ENCODE measurements at regions not wholly inside any gene's neighbourhood (a gene's known extent, or its start where the extent isn't known, plus 50 kb on each side); places are given as distances from the start of the nearest gene placed in this dataset.
A peak's percentile ranks its signal among the peaks of the same experiment; 100 is the strongest.
"Not testable (repeated sequence)": the region's sequence is repeated elsewhere in the genome, so short reads cannot be mapped to it uniquely, and the experiment has no call there.

DNA sequence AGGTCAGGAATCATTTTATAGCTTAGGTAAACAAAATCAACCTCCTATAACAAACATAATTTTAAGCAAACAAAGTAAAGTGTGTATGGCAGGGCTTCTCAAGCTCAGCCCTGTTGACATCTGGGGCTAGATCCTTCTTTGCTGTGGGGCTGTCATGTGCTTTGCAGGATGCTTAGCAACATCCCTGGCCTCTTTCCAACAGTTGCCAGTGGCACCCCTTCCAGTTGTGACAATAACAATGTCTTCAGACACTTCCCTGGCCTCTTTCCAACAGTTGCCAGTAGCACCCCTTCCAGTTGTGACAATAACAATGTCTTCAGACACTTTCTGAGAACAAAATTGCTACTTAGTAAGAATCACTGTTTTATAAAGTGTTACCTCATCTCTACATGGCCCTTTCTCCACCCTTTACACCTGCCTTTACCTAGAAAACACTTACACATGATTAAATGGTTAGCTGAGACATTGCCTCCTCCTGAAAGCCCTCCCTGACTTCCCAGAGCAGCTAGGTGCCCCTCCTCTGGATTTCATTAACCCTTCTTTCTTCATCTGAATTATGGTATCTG is 194.0 kb upstream of the LMCD1 start:
- H3K27ac Mint-ChIP-seq, result peak overlapping the region; percentile 39
- peaks cover under 1% of the 10 kb centered on the region for H3K36me3 Mint-ChIP-seq (ENCODE audit: low read depth)
- H3K9me3 ChIP-seq (ENCODE audit: control insufficient read depth, low read length, poor library complexity, severe bottlenecking), result no peaks in the 10 kb centered on the region
- H3K4me1 Mint-ChIP-seq, result no peaks in the 10 kb centered on the region
- no peak overlapping the region for H3K4me3 Mint-ChIP-seq
- peaks cover 8% of the 10 kb centered on the region for H3K27me3 Mint-ChIP-seq
- ATAC-seq (peak; percentile 27), DNase-seq (no peak)

DNA sequence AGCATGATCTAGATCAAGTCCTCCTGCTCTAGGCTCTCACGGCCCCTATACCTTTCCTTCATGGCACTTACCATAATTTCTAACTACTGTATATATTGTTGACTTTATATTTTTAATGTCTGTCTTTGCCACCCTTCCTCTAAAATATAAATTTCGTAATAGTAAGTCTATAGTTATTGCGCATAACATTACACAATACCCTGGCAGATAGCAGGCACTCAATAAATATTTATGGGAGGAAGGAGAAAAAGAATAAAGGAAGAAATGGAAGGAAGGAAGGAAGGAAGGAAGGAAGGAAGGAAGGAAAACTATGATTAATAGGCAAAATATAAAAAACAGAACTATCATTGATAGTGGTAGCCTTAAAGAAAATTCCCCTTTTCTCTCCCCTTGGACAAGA is 190.3 kb upstream of the LMCD1 start:
- H3K4me1 Mint-ChIP-seq, result no peaks in the 10 kb centered on the region
- peaks cover 2% of the 10 kb centered on the region for H3K36me3 Mint-ChIP-seq (ENCODE audit: low read depth)
- H3K4me3 Mint-ChIP-seq, result no peak overlapping the region
- H3K9me3 ChIP-seq (ENCODE audit: control insufficient read depth, low read length, poor library complexity, severe bottlenecking), result no peaks in the 10 kb centered on the region
- no peaks in the 10 kb centered on the region for H3K27me3 Mint-ChIP-seq
- ATAC-seq (no peak), DNase-seq (no peak)
- H3K27ac Mint-ChIP-seq, result no peak overlapping the region

DNA sequence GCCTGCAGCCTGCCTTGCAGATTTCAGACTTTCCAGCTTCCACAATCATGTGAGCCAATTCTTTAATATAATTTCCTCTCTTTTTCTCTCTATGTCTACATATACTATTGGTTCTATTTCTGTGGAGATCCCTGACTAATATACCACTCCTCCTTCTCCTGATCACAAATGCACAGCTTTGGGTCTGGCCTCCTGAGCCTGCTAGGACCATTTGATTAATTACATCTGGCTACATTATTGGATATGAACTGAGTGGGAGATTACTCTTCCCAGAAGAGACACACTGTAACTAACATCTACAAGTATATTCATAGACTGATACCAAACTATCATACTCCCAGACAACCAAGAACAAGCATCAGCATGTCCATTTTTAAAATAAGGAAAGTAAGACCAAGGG is 188.9 kb upstream of the LMCD1 start:
- DNase-seq, result no peak
- H3K27ac Mint-ChIP-seq, result no peak overlapping the region
- peaks cover 2% of the 10 kb centered on the region for H3K36me3 Mint-ChIP-seq (ENCODE audit: low read depth)
- ATAC-seq, result no peak
- no peaks in the 10 kb centered on the region for H3K27me3 Mint-ChIP-seq
- H3K4me1 Mint-ChIP-seq, result no peaks in the 10 kb centered on the region
- no peaks in the 10 kb centered on the region for H3K9me3 ChIP-seq (ENCODE audit: control insufficient read depth, low read length, poor library complexity, severe bottlenecking)
- H3K4me3 Mint-ChIP-seq, result no peak overlapping the region

DNA sequence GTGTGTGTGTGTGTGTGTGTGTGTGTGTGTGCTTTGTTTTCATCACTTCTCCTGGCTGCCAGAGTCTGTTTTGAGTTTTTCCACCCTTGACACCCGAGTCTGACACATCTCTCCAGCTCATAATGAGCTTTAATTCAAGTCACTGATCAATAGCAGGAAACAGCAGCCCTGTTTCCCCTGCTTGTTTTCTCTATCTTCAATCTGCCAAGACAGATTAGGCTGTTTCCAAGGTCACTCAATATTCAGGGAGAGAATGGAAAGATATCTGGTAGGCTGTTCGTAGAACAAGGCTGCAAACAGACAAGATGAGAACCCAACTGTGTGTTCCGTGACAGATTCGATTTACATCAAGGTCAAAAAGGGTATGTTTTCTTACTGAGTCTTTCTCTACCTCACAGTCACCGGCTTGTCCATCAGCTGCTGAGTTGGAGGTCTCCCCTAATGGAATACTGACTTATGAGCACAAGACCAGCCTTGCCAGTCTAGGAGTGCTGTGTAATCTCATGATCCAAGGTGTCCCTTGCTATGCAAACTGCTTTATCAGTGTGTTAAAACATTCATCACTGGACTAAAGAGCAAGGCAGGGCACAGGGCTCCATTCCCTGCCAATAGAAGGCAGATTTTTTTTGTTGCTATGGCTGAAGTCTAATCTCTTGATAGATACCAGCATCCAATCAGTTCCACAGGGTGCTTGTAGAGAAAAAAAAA is 187.9 kb upstream of the LMCD1 start:
- Mint-ChIP-seq H3K36me3 (ENCODE audit: low read depth) (peaks cover 2% of the 10 kb centered on the region), H3K27me3 (no peaks in the 10 kb centered on the region), H3K4me1 (no peaks in the 10 kb centered on the region), H3K27ac (no peak overlapping the region), H3K4me3 (no peak overlapping the region)
- no peaks in the 10 kb centered on the region for H3K9me3 ChIP-seq (ENCODE audit: control insufficient read depth, low read length, poor library complexity, severe bottlenecking)
- DNase-seq, result no peak
- no peak for ATAC-seq

DNA sequence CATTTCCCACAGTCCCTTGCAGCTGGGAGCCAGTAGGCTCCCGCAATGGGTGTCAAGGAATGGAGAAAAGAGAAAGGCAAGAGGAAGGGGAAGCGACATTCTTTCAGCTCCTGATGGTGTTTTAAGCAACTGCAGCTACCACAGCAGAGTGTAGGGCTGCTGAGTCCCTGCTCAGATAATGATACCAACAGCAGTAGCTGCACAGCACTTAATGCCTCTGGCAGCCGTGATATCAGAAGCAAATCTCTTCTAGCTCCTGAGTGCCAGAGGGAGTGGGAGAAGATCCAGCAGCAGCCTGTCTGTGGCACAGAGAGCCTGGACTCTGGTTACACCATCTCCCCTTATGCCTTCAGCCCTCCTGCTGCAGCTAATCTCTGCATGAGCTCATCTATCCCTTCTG is 186.1 kb upstream of the LMCD1 start:
- not testable (repeated sequence) for H3K27me3 Mint-ChIP-seq; ATAC-seq; DNase-seq; H3K4me1 Mint-ChIP-seq; H3K4me3 Mint-ChIP-seq; H3K36me3 Mint-ChIP-seq (ENCODE audit: low read depth); H3K9me3 ChIP-seq (ENCODE audit: control insufficient read depth, low read length, poor library complexity, severe bottlenecking); H3K27ac Mint-ChIP-seq

DNA sequence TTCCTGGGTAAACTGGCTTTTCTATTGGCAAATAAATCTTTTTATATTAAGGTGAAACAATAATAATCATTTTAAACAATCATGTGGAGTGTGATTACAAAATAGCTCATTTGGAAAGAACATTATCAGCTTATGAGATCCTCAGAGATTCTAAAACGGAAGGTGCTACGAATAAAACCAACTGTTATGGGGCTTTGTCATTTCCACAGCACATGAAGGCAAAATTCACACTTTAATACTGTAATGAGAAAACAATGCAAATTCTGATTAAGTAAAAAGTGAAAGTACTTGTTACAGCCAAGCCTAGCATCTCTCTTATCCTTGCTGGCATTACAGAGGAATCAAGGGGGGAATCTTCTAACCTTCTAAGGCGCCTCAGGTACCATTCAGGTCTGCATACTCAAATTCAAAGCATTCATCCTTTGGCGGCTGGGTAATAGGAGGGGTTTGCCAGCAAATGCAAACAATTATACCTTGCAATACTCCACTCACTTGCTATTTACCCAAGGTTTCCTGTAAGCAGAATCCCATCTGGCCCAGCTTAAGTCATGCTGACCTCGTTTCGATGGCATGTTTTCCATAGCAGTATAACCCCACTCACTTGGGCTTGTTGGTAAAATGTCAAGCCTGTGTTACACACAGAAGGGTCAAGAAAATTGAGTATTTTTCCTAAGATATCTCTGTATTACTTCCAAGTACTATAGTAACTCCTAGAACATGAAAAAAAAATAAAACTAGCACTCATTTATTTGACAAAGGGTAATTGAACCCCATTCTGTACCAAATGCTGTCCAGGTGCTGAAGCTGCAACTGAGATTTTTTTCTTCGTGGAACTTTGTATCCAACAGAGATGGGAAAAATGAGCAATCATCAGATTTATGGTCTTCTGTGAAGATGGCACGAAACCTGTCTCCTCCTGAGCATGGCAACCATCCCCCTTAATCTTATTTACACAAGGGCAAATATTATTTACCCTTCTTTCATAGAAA is 183.7 kb upstream of the LMCD1 start:
- Mint-ChIP-seq H3K27ac (no peak overlapping the region), H3K4me1 (no peaks in the 10 kb centered on the region), H3K27me3 (peaks cover 4% of the 10 kb centered on the region), H3K4me3 (no peak overlapping the region), H3K36me3 (ENCODE audit: low read depth) (no peaks in the 10 kb centered on the region)
- ATAC-seq, result no peak
- DNase-seq, result no peak
- H3K9me3 ChIP-seq (ENCODE audit: control insufficient read depth, low read length, poor library complexity, severe bottlenecking), result no peaks in the 10 kb centered on the region

- Mint-ChIP-seq H3K36me3 (ENCODE audit: low read depth) (no peaks in the 10 kb centered on the region), H3K27ac (no peak overlapping the region), H3K27me3 (peaks cover 4% of the 10 kb centered on the region)
Observed at GRCh38 chr3:8319935-8320634, 181.5 kb upstream of the LMCD1 start.

DNA sequence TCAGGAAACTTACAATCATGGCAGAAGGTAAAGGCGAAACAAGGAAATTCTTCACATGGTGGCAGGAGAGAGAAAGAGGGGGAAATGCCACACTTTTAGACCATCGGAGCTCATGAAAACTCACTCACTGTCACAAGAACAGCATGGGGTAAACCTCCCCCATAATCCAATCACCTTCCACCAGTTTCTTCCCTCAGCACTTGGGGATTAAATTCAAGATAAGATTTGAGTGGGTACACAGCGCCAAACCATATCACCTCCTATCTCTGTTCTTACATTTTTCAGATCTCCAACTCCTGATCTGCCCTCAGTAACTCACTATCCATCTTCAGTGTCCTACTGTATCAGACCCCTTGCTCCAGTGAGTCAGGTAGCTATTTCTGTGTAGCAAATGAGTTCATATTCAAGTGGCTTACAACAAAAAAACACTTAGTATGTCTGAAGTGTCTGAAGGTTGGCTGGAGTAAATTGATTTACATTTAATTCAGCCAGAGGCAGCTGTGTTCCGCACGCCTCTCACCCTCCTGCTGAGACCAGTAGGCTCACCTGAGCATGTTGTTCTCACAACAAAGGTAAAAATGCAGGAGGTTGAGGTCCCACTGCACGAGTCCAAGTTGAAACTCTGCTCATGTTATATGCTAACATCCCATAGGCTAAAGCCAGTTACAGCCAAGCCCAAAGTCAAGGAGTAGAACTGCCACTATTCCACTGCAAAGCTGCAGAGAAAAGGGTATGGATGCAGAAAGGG is 180.7 kb upstream of the LMCD1 start:
- Mint-ChIP-seq H3K4me3 (no peak overlapping the region), H3K27ac (no peak overlapping the region), H3K4me1 (peaks cover 3% of the 10 kb centered on the region), H3K36me3 (ENCODE audit: low read depth) (no peaks in the 10 kb centered on the region), H3K27me3 (peaks cover 4% of the 10 kb centered on the region)
- ATAC-seq (no peak), DNase-seq (no peak)
- no peaks in the 10 kb centered on the region for H3K9me3 ChIP-seq (ENCODE audit: control insufficient read depth, low read length, poor library complexity, severe bottlenecking)

More at GRCh38 chr3:8319935-8320634, 181.5 kb upstream of the LMCD1 start:
- H3K4me3 Mint-ChIP-seq, result no peak overlapping the region
- no peak for ATAC-seq
- DNase-seq, result no peak
- peaks cover 3% of the 10 kb centered on the region for H3K4me1 Mint-ChIP-seq
- no peaks in the 10 kb centered on the region for H3K9me3 ChIP-seq (ENCODE audit: control insufficient read depth, low read length, poor library complexity, severe bottlenecking)

DNA sequence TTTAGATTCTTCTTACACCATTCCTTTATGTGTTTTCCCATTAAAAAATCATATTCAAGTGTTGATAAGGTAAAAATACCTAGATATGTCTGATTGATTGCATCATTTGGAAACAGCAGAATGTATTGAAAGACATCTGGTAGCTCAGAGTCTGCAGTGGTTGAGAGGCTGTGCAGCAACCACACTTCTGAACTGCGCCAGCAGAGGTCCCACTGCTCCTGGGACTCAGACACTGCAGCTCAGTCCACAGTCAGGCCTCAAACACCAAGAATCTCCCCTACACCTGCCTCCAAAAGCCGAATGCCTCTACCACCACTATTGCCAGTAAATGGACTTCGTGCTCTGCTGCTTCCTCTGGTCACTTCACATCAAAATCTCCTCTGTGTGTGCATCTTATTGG is 176.9 kb upstream of the LMCD1 start:
- H3K9me3 ChIP-seq (ENCODE audit: control insufficient read depth, low read length, poor library complexity, severe bottlenecking), result no peaks in the 10 kb centered on the region
- H3K4me3 Mint-ChIP-seq, result no peak overlapping the region
- peaks cover 10% of the 10 kb centered on the region for H3K27me3 Mint-ChIP-seq
- H3K27ac Mint-ChIP-seq, result peak overlapping the region; percentile 65
- ATAC-seq (peak; percentile 90), DNase-seq (peak; percentile 38 to 62 (median 45))
- H3K36me3 Mint-ChIP-seq (ENCODE audit: low read depth), result peaks cover 2% of the 10 kb centered on the region
- peaks cover 22% of the 10 kb centered on the region for H3K4me1 Mint-ChIP-seq

DNA sequence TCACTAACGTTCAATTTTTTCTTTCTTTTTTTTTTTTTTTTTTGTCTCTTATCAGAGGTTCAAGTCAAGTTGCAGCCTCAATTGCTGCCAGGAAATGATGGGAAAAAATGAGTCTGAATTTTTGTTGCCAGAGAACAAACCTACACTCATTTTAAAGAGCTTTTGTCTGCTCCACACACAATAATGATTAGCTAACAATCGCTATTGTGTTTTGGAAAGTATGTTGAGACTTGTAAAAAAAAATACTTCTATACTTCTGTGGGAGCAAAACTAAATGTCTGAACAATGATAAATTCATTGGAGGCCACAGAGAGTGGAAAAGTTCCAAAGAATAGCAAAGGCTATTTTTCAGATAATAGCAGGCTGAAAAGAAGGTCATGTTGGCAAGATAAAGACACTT is 176.3 kb upstream of the LMCD1 start:
- H3K27me3 Mint-ChIP-seq, result peaks cover 10% of the 10 kb centered on the region
- H3K4me3 Mint-ChIP-seq, result no peak overlapping the region
- peaks cover 3% of the 10 kb centered on the region for H3K36me3 Mint-ChIP-seq (ENCODE audit: low read depth)
- ATAC-seq (no peak), DNase-seq (no peak)
- no peaks in the 10 kb centered on the region for H3K9me3 ChIP-seq (ENCODE audit: control insufficient read depth, low read length, poor library complexity, severe bottlenecking)
- peak overlapping the region; percentile 65 for H3K27ac Mint-ChIP-seq
- peaks cover 25% of the 10 kb centered on the region for H3K4me1 Mint-ChIP-seq

DNA sequence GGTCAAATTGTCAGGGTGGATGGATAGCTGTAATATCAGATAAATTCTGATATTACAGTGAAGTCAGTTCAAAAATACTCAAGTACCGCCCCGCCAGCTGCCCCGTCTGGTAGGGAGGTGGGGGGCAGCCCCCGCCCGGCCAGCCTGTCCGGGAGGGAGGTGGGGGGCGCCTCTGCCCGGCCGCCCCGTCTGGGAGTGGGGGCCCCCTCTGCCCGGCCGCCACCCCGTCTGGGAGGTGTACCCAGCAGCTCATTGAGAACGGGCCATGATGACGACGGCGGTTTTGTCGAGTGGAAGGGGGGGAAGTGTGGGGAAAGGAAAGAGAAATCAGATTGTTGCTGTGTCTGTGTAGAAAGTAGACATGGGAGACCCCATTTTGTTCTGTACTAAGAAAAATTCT is 175.8 kb upstream of the LMCD1 start:
- not testable (repeated sequence) for H3K4me3 Mint-ChIP-seq; H3K36me3 Mint-ChIP-seq (ENCODE audit: low read depth); ATAC-seq; H3K9me3 ChIP-seq (ENCODE audit: control insufficient read depth, low read length, poor library complexity, severe bottlenecking); H3K27ac Mint-ChIP-seq; DNase-seq; H3K27me3 Mint-ChIP-seq
- H3K4me1 Mint-ChIP-seq, result peaks cover 25% of the 10 kb centered on the region

DNA sequence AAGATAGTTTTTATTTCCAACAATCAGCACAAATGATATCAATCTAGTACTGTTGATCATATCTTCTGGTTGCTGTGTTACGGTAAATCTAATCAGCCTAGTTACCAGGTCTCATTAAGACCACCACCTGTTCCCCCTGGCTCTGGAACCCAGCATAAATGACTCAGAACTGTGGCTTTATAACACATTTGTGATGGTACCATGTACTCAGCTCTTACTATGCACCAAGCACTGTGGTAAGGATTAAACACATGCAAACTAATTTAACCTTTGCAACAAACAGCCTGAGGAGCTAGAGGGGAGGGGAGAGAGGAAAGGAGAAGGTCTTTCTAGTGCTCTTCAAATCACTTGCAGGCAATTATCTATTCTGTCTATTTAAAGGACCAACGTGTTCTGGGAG is 173.9 kb upstream of the LMCD1 start:
- Mint-ChIP-seq H3K36me3 (ENCODE audit: low read depth) (peaks cover 3% of the 10 kb centered on the region), H3K4me1 (peaks cover 26% of the 10 kb centered on the region), H3K27ac (peak overlapping the region; percentile 76), H3K27me3 (peaks cover 5% of the 10 kb centered on the region), H3K4me3 (no peak overlapping the region)
- ATAC-seq, result no peak
- DNase-seq, result no peak
- no peaks in the 10 kb centered on the region for H3K9me3 ChIP-seq (ENCODE audit: control insufficient read depth, low read length, poor library complexity, severe bottlenecking)
